Neural progenitor cell (in vitro differentiated cells): ENCODE measurements at regions not wholly inside any gene's neighbourhood (a gene's known extent, or its start where the extent isn't known, plus 50 kb on each side); places are given as distances from the start of the nearest gene placed in this dataset.
A peak's percentile ranks its signal among the peaks of the same experiment; 100 is the strongest.

Source experiments
- DNase-seq: peaks from one replicate; pipeline ENCODE4 v3.0.0-alpha.2; 2016; ENCODE audit warnings: low spot score
- H2AFZ ChIP-seq: fragments of 200-600 bp; sonication (generic); replicated peaks from 2 replicates; pipeline ENCODE4 v1.6.1; 2016; ENCODE audit warnings: antibody characterized with exemption
- H3F3A ChIP-seq: fragments of 200-600 bp; sonication (generic); 2 replicates; pipeline ENCODE4 v1.6.1; 2016; ENCODE audit warnings: antibody characterized with exemption, low read depth
- H3K27ac ChIP-seq: fragments of 200-600 bp; sonication (generic); 2 replicates; pipeline ENCODE4 v1.5.1; 2016; ENCODE audit warnings: mild to moderate bottlenecking
- H3K27me3 ChIP-seq: fragments of 200-600 bp; sonication (generic); 2 replicates; pipeline ENCODE4 v1.6.1; 2016; ENCODE audit warnings: mild to moderate bottlenecking, moderate library complexity
- H3K36me3 ChIP-seq: fragments of 200-600 bp; sonication (generic); 2 replicates; pipeline ENCODE4 v1.5.1; 2016
- H3K4me1 ChIP-seq: fragments of 200-600 bp; sonication (generic); 2 replicates; pipeline ENCODE4 v1.6.1; 2016; ENCODE audit warnings: mixed run types
- H3K4me2 ChIP-seq: fragments of 200-600 bp; sonication (generic); 2 replicates; pipeline ENCODE4 v1.6.1; 2016
- H3K4me3 ChIP-seq: fragments of 200-600 bp; sonication (generic); 2 replicates; pipeline ENCODE4 v1.5.1; 2016
- H3K79me2 ChIP-seq: fragments of 200-600 bp; sonication (generic); 2 replicates; pipeline ENCODE4 v1.6.1; 2016; ENCODE audit warnings: low read depth
- H3K9ac ChIP-seq: fragments of 200-600 bp; sonication (generic); 2 replicates; pipeline ENCODE4 v1.6.1; 2016
- H3K9me3 ChIP-seq: fragments of 200-600 bp; sonication (generic); 2 replicates; pipeline ENCODE4 v1.5.1; 2016; ENCODE audit warnings: low read depth
- H4K20me1 ChIP-seq: fragments of 200-600 bp; sonication (generic); 2 replicates; pipeline ENCODE4 v1.6.1; 2016; ENCODE audit warnings: low read depth
- H3K27ac Mint-ChIP-seq: 3 replicates; pipeline ENCODE4 v1.8.0; 2021; ENCODE audit warnings: mixed read lengths
- H3K27me3 Mint-ChIP-seq: 2 replicates; pipeline ENCODE4 v1.8.0; 2022; ENCODE audit warnings: low read depth, mild to moderate bottlenecking, inconsistent platforms, moderate library complexity, mixed read lengths; ENCODE audit not compliant: insufficient read depth
- H3K36me3 Mint-ChIP-seq: 3 replicates; pipeline ENCODE4 v1.8.0; 2021; ENCODE audit warnings: mixed read lengths
- H3K4me1 Mint-ChIP-seq: 3 replicates; pipeline ENCODE4 v1.8.0; 2021; ENCODE audit warnings: mixed read lengths
- H3K4me3 Mint-ChIP-seq: 3 replicates; pipeline ENCODE4 v1.8.0; 2021; ENCODE audit warnings: mild to moderate bottlenecking, moderate library complexity, mixed read lengths
- H3K9me3 Mint-ChIP-seq: 3 replicates; pipeline ENCODE4 v1.8.0; 2020; ENCODE audit warnings: mixed read lengths
- EZH2 ChIP-seq: fragments of 200-600 bp; sonication (generic); IDR thresholded peaks from 2 replicates; pipeline ENCODE4 v1.6.1; 2017; ENCODE audit warnings: antibody characterized with exemption, mild to moderate bottlenecking, moderate library complexity
- EZH2phosphoT487 ChIP-seq: fragments of 200-600 bp; sonication (generic); IDR thresholded peaks from 2 replicates; pipeline ENCODE4 v1.6.1; 2017; ENCODE audit warnings: antibody characterized with exemption
- TF ChIP-seq, protein P1 (sequence below): fragments of 200-600 bp; sonication (generic); IDR thresholded peaks from 2 replicates; pipeline ENCODE4 v1.5.1; 2017; ENCODE audit warnings: antibody characterized with exemption, mild to moderate bottlenecking

DNA sequence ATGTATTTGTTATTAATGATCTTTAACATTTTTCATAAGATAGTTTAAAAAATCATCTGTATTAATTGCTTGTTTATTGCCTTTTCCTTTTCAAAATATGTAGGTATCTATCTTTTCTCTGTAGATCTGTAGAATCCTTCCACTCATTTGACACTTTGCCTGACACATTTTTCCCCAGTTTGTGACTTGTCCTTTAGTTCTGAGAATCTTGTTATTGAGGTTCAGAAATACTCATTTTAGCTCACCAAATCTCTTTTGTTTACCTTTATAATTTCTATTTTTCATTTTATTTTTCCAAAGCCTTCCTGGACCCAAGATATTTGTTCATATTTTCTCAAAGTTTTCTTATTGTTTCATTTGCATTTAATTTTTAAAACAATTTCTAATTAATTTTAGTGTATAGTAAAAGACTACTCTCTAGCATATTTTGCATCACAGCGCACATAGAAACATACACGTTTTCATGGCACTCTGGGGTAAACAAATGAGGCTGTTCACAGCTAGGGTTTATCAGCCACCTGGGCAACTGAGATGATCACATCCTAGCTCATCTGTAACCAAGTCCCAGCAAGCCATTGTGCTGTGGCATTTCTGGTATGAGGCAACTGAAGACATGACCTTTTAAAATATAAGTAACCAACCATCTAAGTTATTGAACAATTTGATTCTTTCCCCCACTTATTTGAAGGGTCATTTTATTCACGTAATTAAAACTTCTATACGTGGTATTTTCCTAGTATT is 275.7 kb downstream of the ADGB start:
- no peak overlapping the region for H2AFZ ChIP-seq
- no peaks in the 10 kb centered on the region for H3K9me3 ChIP-seq
- no peaks in the 10 kb centered on the region for H3K79me2 ChIP-seq
- DNase-seq, result no peak
- Mint-ChIP-seq H3K36me3 (no peaks in the 10 kb centered on the region), H3K4me1 (peaks cover 12% of the 10 kb centered on the region), H3K27ac (no peak overlapping the region), H3K4me3 (no peak overlapping the region), H3K9me3 (no peaks in the 10 kb centered on the region), H3K27me3 (no peaks in the 10 kb centered on the region)
- TF ChIP-seq, protein P1, sequence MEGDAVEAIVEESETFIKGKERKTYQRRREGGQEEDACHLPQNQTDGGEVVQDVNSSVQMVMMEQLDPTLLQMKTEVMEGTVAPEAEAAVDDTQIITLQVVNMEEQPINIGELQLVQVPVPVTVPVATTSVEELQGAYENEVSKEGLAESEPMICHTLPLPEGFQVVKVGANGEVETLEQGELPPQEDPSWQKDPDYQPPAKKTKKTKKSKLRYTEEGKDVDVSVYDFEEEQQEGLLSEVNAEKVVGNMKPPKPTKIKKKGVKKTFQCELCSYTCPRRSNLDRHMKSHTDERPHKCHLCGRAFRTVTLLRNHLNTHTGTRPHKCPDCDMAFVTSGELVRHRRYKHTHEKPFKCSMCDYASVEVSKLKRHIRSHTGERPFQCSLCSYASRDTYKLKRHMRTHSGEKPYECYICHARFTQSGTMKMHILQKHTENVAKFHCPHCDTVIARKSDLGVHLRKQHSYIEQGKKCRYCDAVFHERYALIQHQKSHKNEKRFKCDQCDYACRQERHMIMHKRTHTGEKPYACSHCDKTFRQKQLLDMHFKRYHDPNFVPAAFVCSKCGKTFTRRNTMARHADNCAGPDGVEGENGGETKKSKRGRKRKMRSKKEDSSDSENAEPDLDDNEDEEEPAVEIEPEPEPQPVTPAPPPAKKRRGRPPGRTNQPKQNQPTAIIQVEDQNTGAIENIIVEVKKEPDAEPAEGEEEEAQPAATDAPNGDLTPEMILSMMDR, result no peak
- TF ChIP-seq EZH2 (no peak), EZH2phosphoT487 (no peak)
- no peaks in the 10 kb centered on the region for H4K20me1 ChIP-seq
- no peak overlapping the region for H3K4me2 ChIP-seq
- no peaks in the 10 kb centered on the region for H3K36me3 ChIP-seq
- H3K4me3 ChIP-seq, result no peak overlapping the region
- no peaks in the 10 kb centered on the region for H3F3A ChIP-seq
- no peaks in the 10 kb centered on the region for H3K27me3 ChIP-seq
- H3K27ac ChIP-seq, result no peak overlapping the region
- H3K4me1 ChIP-seq, result peaks cover 3% of the 10 kb centered on the region
- no peak overlapping the region for H3K9ac ChIP-seq

DNA sequence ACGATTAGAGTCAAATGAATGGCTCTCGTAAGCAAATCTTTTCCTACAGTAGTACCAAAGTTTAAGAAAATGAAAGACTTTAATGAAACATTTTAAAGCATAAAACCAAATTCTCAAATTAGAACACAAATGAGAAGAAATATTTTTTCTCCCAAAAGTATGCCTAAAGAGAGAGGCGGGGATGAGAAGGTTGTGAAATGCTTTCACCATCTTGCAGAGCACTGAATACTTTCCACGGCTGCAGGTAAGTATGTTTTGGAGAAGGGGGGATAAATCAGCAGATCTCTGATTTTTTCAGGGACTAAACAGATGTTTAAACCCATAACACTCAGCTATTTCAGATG is 277.1 kb downstream of the ADGB start:
- H3K4me1 ChIP-seq, result peaks cover 3% of the 10 kb centered on the region
- peak overlapping the region; percentile 30 for H3K27ac Mint-ChIP-seq
- H3K27me3 Mint-ChIP-seq, result no peaks in the 10 kb centered on the region
- no peak overlapping the region for H3K4me2 ChIP-seq
- H3K27ac ChIP-seq, result no peak overlapping the region
- no peak overlapping the region for H3K4me3 Mint-ChIP-seq
- no peak overlapping the region for H3K4me3 ChIP-seq
- no peaks in the 10 kb centered on the region for H3K79me2 ChIP-seq
- TF ChIP-seq EZH2 (no peak), EZH2phosphoT487 (no peak)
- TF ChIP-seq, protein P1, result no peak
- no peaks in the 10 kb centered on the region for H3K36me3 ChIP-seq
- H3K9ac ChIP-seq, result no peak overlapping the region
- no peak for DNase-seq
- H3K27me3 ChIP-seq, result no peaks in the 10 kb centered on the region
- H4K20me1 ChIP-seq, result no peaks in the 10 kb centered on the region
- peaks cover 12% of the 10 kb centered on the region for H3K4me1 Mint-ChIP-seq
- H3F3A ChIP-seq, result no peaks in the 10 kb centered on the region
- no peaks in the 10 kb centered on the region for H3K9me3 ChIP-seq
- H3K36me3 Mint-ChIP-seq, result no peaks in the 10 kb centered on the region
- no peaks in the 10 kb centered on the region for H3K9me3 Mint-ChIP-seq
- peak overlapping the region; percentile 86 for H2AFZ ChIP-seq

DNA sequence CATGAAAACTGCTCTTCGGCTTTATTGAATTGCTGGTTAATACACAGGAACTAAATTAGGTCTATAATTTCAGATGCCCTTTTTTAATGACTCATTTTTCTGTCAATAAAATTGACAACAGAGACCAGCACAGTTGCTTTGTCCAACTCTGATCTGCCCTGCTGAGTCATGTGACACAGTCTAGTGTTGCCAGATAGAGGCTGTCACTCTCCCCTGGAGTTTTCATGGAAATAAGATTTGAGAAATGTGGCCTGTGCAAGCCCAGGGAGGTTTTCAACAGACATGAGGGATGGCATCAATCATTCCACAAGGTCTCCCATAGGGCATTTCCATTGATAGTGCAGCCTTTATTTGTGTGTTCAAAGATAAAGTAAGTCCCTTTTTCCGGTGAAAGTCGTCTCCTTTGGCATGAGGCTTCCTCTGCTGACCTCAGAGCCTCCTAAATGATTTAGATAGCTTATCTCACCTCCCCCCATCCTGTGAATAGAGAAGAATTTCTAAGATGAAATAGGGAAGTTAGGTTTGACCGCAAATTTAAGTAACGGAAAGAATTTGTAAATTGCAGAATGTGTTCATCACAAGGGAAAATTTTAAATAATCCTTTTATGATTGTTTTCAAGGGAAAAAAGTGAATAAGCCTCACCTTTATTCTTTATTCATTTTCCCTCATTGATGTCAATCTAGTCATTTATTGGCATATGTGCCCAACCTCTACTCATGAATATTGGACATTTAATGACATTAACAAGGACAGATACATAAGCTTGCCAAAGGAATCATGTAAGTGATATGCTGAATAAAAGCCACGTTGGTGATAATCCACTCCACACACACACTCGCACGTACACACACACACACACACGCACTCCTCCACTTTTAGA is 277.7 kb downstream of the ADGB start:
- Histone ChIP-seq H3K27me3 (no peaks in the 10 kb centered on the region), H3K27ac (no peak overlapping the region), H2AFZ (peak overlapping the region; percentile 86), H3K79me2 (no peaks in the 10 kb centered on the region), H3K4me1 (peaks cover 9% of the 10 kb centered on the region), H3K4me3 (no peak overlapping the region), H3K4me2 (no peak overlapping the region), H3K9ac (no peak overlapping the region), H3K9me3 (no peaks in the 10 kb centered on the region), H4K20me1 (no peaks in the 10 kb centered on the region), H3K36me3 (no peaks in the 10 kb centered on the region), H3F3A (no peaks in the 10 kb centered on the region)
- Mint-ChIP-seq H3K27ac (peak overlapping the region; percentile 8), H3K4me1 (peaks cover 17% of the 10 kb centered on the region), H3K9me3 (no peaks in the 10 kb centered on the region), H3K4me3 (no peak overlapping the region), H3K27me3 (no peaks in the 10 kb centered on the region), H3K36me3 (no peaks in the 10 kb centered on the region)
- no peak for TF ChIP-seq EZH2
- TF ChIP-seq, protein P1, result no peak
- no peak for TF ChIP-seq EZH2phosphoT487
- DNase-seq, result no peak
